Umbilical cord (tissue), 1 donor: ENCODE measurements at regions not wholly inside any gene's neighbourhood (a gene's known extent, or its start where the extent isn't known, plus 50 kb on each side); places are given as distances from the start of the nearest gene placed in this dataset.

Experiments used
- DNase-seq: peaks from one replicate; pipeline ENCODE4 v3.0.0-alpha.2; 2015; ENCODE audit warnings: low spot score

DNA sequence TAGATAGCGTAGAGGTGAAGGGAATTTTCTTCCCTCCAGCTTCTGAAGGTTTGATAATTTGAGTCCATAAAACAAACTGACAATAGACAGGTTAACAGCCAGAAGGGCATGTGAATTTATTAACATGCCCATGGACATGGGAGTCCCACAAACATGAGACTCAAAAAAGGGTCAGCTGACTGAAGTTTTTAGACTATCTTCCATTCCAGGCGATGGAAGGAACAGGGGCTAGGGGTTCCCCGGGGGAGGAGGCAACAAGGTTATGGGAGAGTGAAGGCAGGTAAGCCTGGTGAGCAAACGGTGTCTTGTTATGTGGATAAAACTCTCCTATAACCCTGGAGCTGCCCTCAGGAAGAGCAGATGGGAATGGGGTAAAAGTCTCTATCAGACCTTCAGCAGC, 81.5 kb upstream of the SORBS2 start:
- no peak for DNase-seq

DNA sequence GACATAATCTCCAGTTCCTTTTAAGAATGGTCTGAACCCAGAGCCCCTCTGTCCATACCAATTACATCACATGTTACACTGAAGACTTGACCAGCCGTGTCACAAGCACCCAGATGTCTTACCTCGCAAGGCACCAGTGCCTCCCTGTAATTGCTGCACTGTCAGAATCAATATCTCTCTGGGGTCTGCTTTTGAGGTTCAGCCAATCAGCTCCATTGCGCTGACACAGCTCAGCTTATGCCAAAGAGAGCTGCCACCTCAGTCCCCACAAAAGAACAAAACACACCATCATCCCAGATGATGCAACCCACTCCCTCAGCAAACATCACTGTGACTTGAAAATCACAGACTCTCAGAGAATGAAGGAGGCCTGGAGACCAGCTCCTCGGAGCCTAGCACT, 82.5 kb upstream of the SORBS2 start:
- no peak for DNase-seq

DNA sequence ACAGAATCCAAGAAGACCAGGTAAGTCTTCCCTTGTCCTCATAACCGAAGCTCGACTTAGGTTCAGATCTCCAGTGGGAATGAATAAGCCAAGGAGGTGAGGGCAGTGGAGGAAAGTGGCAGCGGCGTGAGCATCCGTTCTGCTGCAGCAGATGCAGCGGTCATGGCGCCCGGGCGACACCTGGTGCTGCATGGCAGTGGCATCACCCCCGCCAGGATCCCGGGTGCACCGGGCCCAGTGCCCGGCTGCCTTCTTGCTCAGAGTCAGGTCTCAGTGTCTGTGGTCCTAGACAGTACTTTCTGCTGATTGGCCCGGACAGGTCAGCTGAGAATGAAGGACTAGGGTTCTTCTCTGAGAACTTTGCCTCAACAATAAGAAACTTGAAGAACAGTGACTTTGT, 83.4 kb upstream of the SORBS2 start:
- no peak for DNase-seq

DNA sequence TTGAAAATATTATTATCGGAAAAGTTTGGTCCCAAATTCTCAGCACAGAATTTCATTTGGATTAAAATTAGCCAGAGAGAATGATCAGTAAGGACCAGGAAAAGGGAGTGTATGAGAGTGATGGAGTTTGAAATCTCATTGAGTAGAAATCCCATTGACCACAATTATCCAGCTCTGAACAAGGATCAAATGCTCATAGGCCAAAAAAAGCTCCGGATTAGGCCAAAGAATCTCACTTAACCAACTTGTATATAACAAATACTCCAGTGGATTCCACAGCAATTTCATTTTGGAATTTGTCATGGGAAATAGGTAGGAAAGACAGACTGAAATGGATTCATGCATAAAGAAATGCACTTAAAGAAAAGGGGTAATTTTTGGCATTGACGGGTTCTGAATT, 83.9 kb upstream of the SORBS2 start:
- DNase-seq, result no peak

DNA sequence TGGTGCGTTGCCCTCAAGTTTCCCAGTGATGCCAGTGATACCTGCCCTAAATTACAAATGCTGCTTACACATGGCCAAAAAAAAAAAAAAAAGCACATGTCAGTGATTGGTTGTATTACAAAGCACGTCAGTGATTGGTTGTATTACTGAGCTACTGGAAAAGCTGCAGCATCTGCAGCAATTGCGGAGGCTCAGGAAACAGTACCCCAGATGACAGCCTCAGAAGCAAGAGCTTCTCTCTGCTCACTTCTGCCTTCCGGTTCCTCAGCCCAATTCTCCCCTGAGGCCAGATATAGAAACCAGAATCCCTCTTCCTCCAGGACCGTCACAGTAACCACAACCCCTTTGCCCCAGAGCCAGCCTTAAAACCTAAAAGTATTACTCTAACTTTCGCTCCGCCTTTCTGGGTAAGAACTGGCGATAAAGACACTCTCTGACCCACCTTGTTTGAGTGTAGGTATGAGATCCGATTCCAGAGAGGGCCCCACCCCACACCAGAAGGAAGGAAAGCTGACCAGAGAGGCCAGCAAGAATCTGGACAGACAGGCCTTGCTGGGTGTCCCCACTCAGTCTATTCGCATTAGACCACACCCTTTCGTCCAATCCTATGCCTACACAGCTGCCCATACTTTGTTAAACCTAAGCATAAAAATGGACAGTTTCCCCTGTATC, 85.0 kb upstream of the SORBS2 start:
- DNase-seq, result no peak

DNA sequence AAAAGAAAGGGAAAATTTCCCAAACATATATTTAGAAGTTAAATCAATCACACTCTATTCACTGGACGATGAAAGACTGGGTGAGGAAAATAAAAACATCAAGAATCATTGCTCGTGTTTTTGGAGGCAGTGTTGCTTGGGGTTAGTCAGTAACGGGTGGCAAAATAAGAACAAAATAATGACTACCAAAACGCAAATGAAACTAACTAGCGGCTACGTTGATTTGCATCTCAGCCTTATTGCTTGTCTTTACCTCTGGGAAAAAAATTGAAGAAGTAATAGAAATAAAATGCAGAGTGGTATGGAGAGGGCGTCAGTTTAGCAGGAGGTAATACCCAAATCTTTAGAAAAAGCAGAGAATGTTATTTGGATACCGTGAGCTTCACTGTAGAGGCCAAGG, 86.4 kb upstream of the SORBS2 start:
- no peak for DNase-seq

DNA sequence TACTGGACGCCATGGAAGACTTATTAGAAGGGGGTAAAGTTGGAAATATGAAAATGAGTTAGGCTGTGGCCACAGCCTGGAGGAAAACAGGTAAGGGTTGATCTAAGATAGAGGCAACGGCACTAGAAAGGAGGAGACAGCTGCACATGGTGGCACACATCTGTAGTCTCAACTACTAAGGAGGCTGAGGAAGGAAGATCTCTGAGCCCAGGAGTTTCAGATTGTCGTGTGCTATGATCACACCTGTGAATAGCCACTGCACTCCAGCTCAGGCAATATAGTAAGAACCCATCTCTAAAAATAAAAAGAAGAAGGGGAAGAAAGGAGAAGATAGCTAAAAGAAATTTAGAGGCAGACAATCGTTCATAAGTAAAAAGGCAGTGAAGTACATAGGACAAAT, 87.8 kb upstream of the SORBS2 start:
- DNase-seq, result no peak

DNA sequence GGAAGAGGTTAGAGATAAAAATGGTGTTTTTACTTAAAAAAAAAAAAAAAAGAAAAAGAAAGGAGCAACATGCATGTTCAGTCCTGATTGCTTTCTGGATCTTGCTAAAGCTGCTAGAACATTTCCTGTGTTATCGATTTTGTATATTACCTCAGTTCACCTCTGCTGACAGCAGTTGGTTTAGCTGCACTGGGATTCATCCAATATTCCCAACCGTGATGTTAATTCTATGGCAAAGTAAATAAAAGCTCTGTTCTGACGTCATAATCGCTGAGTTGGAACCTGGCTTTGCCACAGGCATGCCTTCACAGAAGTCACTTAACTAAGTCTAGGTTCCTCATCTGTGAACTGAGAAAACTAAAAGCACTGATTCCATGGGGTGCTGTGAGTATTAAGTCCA, 90.7 kb upstream of the SORBS2 start:
- no peak for DNase-seq

DNA sequence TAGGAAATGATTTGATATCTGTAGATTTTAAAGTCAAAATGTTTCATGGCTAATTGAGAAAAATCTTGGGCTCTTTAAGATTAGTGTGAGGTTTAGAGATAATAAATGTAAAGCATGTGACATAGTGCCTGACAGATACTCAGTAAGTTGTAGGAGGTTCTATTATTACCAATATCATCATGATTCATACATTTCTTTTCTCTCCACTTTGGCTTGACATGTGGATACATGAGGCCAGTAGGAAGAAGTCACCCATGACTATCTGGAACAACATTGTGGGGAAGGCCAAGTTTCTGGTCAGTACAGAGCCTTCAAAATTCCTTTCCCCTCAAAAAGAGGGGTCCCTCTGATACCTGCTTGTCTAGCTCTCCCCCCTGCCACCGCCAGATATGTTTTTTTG, 91.2 kb upstream of the SORBS2 start:
- DNase-seq, result no peak

DNA sequence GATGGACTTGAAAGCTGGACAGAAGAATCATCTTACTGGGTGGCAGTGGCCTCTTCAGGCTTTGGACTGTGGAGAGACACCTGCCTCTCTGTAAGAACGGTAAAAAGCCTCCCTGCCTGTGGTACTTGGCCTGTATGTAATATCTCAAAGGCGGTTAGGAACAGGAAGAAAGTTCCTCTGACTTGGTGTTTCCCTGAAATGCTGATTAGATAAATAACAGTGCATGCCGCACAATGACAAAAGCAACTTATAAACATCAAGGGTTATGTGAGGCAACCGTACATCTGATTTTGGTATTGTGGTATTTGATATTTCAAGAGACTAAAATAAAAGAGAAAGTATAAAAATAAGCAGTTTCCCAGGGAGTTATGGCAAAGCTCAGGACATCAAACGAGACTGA, 92.4 kb upstream of the SORBS2 start:
- DNase-seq, result no peak

DNA sequence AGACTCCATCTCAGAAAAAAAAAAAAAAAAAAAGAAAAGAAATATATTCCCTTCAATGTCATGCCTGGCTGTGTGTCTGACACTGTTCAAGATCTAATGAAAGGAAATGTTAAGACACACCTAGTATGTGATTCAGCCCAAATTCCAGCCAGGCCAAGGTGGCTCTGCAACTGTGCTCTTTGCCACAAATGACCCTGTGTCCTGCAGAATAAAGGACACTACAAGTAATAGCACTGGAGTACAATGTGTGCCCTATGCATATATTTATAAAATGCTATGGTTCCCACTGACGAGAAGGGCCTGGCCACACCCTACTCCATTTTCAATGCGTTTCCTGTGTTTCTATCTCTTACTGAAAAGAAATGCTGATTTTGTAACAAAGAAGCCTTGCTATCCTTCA, 98.0 kb upstream of the SORBS2 start:
- DNase-seq, result no peak

DNA sequence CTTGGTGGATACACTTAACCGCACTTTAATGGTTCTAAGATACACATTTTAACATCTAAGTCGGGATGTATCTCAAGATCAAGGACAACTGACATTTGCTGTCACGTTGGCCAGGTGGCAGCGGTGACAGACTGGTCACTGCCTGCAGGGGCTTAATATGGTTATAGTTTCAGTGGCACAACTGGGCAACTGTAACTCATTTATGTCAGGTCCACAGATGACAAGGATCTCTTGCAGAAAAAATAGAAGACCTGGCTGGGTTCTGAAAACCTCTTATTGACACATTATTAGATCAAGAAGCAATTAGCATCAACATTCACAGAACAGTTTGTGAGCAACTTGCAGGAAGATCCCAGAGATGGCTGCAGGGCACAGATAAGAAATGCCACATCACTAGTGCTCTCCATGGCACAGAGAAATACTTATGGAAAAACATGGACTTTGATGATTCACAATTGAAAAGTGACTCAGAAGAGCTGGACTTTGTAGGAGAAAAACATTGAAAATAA, 99.6 kb upstream of the SORBS2 start:
- DNase-seq, result no peak

DNA sequence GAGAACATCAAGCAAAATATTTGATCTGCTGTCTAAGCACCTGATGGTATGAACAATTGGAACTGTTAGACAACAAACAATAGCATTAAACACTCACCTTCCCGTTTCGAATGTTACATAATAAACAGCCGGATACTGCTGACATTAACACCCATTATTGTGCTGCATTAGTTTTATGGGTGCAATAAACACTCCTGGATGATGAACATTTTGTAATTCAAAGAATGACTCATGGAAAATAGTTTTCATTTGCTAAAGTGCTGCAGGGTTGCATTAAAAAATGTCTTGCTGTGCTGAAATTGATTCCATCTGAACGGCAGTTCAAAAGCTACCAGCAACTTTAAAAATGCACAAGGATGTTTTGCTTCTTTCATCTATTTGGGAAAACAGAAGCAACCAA, 100.8 kb upstream of the SORBS2 start:
- no peak for DNase-seq

DNA sequence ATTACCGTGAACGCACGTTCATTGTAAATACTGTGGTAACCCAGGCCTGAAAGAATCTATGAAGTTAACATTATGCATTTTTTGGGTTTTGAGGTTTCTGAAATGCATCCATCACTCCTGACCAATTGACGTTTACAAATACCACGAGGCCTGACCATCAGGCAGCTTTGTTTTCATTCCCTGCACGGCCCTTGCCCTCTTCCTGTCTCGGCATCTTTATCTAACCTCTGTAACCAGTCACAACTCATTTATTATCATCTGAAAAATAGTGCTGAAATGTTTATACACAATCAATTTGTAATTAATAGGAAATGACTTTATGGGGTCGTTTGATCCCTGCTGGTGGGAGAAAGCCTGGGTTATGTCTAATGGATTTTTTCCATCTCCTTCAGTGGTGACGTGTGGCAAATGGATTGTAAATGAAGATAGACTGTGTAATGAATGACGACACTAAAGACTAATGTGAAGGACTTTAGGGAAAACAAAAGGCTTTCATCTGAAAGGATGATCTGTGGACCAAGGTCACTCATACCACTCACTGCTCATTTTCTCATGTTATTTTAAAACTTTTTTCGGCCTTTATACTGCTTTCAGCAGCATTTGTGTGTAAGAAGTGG, 102.7 kb upstream of the SORBS2 start:
- DNase-seq, result no peak

DNA sequence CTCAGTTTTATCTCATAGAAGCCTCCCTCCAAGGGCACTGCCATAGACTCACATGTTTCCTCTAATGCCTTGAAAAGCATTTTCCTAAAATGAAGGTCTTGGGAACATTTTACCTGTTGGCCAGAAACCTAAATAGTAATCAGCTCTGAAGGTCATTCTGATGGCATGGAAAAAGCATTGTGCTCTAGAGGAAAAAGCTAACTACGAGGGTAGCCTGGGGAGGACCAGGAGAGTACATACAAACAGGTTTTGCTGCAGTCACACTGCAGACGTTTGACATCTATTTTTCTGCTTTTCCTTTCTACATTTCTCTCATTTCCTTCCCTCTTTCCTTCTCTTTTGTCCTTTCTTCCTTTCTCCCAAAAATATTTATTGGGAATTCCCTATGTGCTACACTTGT, 103.3 kb upstream of the SORBS2 start:
- no peak for DNase-seq

DNA sequence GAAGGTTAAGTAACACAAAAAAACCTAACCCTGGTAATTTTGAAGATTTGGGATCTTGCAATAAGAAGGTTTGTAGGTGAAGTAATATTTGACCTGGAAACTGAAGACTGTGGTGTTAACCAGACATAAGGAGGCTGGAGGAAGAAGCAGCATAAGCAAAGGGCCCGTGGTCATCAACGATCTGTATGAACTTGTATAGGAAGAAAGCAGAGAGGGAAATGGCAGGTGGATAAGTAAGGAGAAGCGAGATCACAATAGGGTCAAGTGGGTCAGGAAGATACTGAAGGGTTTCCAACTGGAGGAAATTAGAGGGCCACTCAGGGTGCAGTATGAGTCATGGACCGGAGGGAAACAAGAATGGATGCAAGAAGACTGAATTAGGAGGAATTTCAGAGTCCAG, 103.8 kb upstream of the SORBS2 start:
- no peak for DNase-seq

DNA sequence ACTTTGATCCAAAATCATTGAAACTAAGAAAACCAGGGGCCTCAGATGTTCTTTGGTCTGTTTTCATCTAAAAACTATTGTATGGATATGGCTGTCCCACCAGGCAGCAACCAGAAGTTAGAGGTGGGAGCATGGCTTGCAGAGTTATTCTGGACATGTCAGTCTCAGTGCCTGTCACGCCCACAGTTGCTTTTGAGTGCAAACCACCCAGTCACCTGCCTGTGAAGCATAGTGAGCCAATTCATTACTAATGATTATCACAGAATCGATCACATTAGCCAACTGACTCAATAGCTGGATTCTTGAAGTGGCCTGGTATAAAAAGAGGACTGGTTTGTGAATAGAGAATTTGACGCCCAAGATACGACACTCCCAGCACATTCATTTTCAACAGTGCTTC, 104.2 kb upstream of the SORBS2 start:
- no peak for DNase-seq

DNA sequence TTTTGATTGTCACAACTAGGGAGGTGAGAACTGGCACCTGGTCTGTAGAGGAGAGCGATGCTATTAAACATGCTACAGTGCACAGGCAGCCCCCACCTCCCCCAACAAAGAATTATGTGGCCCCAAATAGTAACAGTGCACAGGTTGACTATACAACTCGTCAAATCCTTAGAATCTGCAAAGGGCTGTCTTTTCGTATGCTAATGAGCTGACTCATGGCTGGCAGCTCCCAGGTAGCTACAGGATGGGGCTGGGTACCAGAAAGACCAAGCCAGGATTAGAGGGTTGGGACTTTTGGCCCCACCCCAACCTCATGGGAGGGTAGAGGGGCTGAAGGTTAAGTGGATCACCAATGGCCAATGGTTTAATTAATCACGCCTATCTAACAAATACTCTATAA, 104.7 kb upstream of the SORBS2 start:
- no peak for DNase-seq

DNA sequence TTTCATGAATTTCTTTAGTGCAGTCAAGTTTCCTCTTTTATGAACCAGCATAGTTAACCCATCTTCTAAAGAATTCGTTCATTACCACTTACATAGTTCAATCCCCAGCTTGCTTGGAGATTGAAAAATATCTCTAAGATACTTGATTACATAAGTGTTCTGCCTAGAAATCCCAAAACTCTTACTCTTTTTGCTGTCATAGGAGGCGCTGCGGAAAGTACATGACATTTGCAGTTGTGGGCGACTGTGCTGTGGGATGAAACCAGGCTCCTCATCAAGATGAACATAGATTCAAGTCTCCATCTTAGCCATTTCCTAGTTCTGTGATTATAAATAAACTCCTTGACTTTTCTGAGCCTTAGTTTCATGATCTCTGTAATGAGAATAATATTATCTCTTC, 107.1 kb upstream of the SORBS2 start:
- DNase-seq, result no peak

DNA sequence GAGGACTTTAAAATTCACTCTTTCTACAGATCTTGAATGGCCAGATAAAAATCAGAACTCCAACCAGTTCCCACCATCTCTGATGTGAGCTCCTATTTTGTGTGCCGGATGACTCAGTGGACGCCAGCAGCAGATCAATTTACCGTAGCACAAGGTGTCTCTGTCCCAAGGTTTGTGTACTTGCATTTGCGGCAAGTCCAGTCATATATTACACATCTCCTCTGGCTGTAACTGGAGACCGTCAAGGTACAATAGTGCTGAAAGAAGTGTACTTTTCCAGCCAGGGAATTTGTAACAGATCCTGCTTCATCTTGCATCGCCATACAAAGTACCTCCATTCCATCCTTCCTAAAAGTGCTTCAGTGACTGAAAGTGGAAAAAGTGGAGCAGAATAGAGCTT, 108.2 kb upstream of the SORBS2 start:
- DNase-seq, result no peak

DNA sequence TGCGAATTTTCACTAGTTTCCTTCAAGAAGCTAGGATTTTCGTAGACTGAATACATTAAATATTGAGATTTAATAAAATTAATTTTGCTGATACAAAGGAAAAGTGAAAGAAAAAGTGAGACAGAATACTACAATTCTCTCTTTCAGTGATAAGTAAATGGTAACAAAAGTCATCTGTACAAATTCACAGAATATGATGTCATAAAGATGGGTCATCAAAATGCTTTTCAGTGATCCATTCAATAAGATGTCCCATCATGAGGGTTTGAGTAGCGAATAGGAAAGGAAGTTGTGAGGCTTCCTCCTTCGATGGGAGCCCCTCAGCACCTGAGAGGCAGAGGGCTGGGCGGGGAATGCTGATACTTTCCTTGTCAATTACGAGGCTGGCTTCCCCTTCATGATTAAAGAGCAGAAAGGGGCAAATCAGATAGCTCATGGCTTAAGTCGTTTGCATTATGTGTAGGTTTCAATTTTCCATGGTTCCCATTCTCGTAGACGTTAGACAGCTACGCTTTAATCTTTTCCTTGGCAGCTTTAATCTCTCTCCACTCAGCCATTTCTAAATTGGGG, 108.8 kb upstream of the SORBS2 start:
- DNase-seq, result no peak

DNA sequence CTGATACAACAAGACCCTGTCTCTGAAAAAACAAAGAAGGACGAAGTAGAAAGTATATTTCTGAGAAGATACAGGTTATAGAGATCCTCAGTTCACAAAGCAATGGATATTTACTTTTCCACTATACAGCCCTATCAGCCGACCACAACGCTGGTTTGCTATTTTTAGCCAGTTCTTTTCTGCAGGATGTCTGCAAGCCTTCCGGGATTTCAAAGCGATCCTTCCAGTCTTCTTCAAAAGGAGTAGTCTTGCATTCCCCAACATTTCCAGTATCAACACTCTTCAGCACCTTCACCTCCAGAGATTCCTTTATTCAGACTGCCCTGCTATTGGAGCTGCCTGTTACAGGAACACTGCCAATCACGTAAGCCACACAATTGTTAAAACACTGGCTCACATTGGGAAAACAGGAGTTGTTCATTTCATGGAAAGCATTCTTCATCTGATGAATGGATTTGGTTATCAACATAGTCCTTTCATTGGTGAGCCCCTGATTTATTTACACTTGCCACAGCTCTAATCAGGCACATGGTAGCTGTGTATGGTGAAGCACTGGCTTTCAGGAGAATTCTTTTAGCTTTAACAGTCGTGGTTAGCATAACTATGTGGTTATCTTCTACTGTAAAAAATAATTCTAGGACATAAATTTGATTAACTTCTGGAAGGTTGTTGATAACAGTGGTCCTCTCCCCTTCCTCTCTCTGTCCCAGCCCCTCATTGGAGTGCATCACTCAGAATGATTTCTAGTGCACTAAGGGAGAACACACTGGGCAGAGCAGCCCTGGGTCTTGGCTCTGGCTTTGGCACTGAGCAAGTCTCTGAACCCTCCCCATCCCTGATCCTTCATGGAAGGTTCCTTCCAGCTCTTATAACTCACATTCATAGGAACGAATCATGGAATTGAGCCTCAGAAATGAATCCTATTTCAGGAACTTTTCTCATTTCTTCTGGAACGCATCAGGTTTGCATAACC, 109.9 kb upstream of the SORBS2 start:
- DNase-seq, result peak; percentile 74
